ENCODE measurements at regions not wholly inside any gene's neighbourhood (a gene's known extent, or its start where the extent isn't known, plus 50 kb on each side); places are given as distances from the start of the nearest gene placed in this dataset.

GRCh38 chr13:97798836-97799235, 154.6 kb upstream of the IPO5 start:
- H3K9me2 ChIP-seq (replicated peaks; ENCODE audit: insufficient read depth): no peaks in the 10 kb centered on the region

GRCh38 chr13:97802213-97802612, 151.3 kb upstream of the IPO5 start:
- Histone ChIP-seq H3K4me1 (ENCODE audit: insufficient read depth) (no peaks in the 10 kb centered on the region), H3K9me2 (replicated peaks; ENCODE audit: insufficient read depth) (no peaks in the 10 kb centered on the region), H3K27ac (no peak overlapping the region), H3K36me3 (replicated peaks; ENCODE audit: insufficient read depth, low read depth) (no peaks in the 10 kb centered on the region), H3K9me3 (ENCODE audit: low read depth) (no peaks in the 10 kb centered on the region), H3K4me3 (no peak overlapping the region), H3K79me2 (no peaks in the 10 kb centered on the region), H2AFZ (no peak overlapping the region), H3K4me2 (no peak overlapping the region), H3K27me3 (no peaks in the 10 kb centered on the region), H4K20me1 (ENCODE audit: insufficient read depth, poor library complexity, severe bottlenecking) (no peaks in the 10 kb centered on the region)
- 81% methylated on average over 3 of the region's 3 CpGs for WGBS (ENCODE audit: low lambda C conversion rate, missing lambda C conversion rate)
- TF ChIP-seq EZH2phosphoT487 (IDR thresholded peaks at IDR 0.05; ENCODE audit: low read depth, severe bottlenecking, unreplicated experiment): no peak
- TF ChIP-seq EZH2 (IDR thresholded peaks at IDR 0.05; ENCODE audit: borderline replicate concordance): no peak
- TF ChIP-seq CTCF (IDR thresholded peaks at IDR 0.05; ENCODE audit: poor library complexity): no peak
- DNase-seq (ENCODE audit: low spot score): no peak

More at GRCh38 chr13:97798836-97799235, 154.6 kb upstream of the IPO5 start:
- Histone ChIP-seq H3K27me3 (no peaks in the 10 kb centered on the region), H3K4me1 (ENCODE audit: insufficient read depth) (no peaks in the 10 kb centered on the region), H3K27ac (no peak overlapping the region), H3K9me3 (ENCODE audit: low read depth) (peaks cover 1% of the 10 kb centered on the region), H4K20me1 (ENCODE audit: insufficient read depth, poor library complexity, severe bottlenecking) (no peaks in the 10 kb centered on the region), H2AFZ (no peak overlapping the region), H3K4me2 (no peak overlapping the region), H3K36me3 (replicated peaks; ENCODE audit: insufficient read depth, low read depth) (no peaks in the 10 kb centered on the region), H3K79me2 (no peaks in the 10 kb centered on the region), H3K4me3 (no peak overlapping the region)
- 70% methylated on average over 7 of the region's 7 CpGs for WGBS (ENCODE audit: low lambda C conversion rate, missing lambda C conversion rate)
- TF ChIP-seq CTCF (IDR thresholded peaks at IDR 0.05; ENCODE audit: poor library complexity) (no peak), EZH2phosphoT487 (IDR thresholded peaks at IDR 0.05; ENCODE audit: low read depth, severe bottlenecking, unreplicated experiment) (no peak), EZH2 (IDR thresholded peaks at IDR 0.05; ENCODE audit: borderline replicate concordance) (no peak)
- DNase-seq (ENCODE audit: low spot score): no peak

- H3K9me2 ChIP-seq (replicated peaks; ENCODE audit: insufficient read depth): no peaks in the 10 kb centered on the region
- 35% methylated on average over 2 of the region's 2 CpGs for WGBS (ENCODE audit: low lambda C conversion rate, missing lambda C conversion rate)
- H3K4me1 ChIP-seq (ENCODE audit: insufficient read depth): no peaks in the 10 kb centered on the region
- no peaks in the 10 kb centered on the region for H3K9me3 ChIP-seq (ENCODE audit: low read depth)
- no peak overlapping the region for H3K4me3 ChIP-seq
- no peaks in the 10 kb centered on the region for H3K79me2 ChIP-seq
- no peaks in the 10 kb centered on the region for H3K27me3 ChIP-seq
- H3K36me3 ChIP-seq (replicated peaks; ENCODE audit: insufficient read depth, low read depth): no peaks in the 10 kb centered on the region
- H2AFZ ChIP-seq: no peak overlapping the region
- no peak for TF ChIP-seq CTCF (IDR thresholded peaks at IDR 0.05; ENCODE audit: poor library complexity)
- H4K20me1 ChIP-seq (ENCODE audit: insufficient read depth, poor library complexity, severe bottlenecking): no peaks in the 10 kb centered on the region
- no peak overlapping the region for H3K27ac ChIP-seq
- H3K4me2 ChIP-seq: no peak overlapping the region
- no peak for DNase-seq (ENCODE audit: low spot score)
These were observed 143.9 kb upstream of the IPO5 start for GRCh38 chr13:97809576-97809975.

- H3K36me3 ChIP-seq (replicated peaks; ENCODE audit: insufficient read depth, low read depth): no peaks in the 10 kb centered on the region
- H3K27me3 ChIP-seq: no peaks in the 10 kb centered on the region
- TF ChIP-seq EZH2 (IDR thresholded peaks at IDR 0.05; ENCODE audit: borderline replicate concordance) (no peak), CTCF (IDR thresholded peaks at IDR 0.05; ENCODE audit: poor library complexity) (peak; percentile 60), EZH2phosphoT487 (IDR thresholded peaks at IDR 0.05; ENCODE audit: low read depth, severe bottlenecking, unreplicated experiment) (no peak)
- no peaks in the 10 kb centered on the region for H3K4me1 ChIP-seq (ENCODE audit: insufficient read depth)
- peak; percentile 52 for DNase-seq (ENCODE audit: low spot score)
- no peak overlapping the region for H3K27ac ChIP-seq
- H4K20me1 ChIP-seq (ENCODE audit: insufficient read depth, poor library complexity, severe bottlenecking): no peaks in the 10 kb centered on the region
- no peak overlapping the region for H3K4me2 ChIP-seq
- no peaks in the 10 kb centered on the region for H3K9me2 ChIP-seq (replicated peaks; ENCODE audit: insufficient read depth)
- no peaks in the 10 kb centered on the region for H3K9me3 ChIP-seq (ENCODE audit: low read depth)
- WGBS (ENCODE audit: low lambda C conversion rate, missing lambda C conversion rate): 26% methylated on average over 3 of the region's 3 CpGs
- no peak overlapping the region for H3K4me3 ChIP-seq
- no peak overlapping the region for H2AFZ ChIP-seq
- no peaks in the 10 kb centered on the region for H3K79me2 ChIP-seq
These were observed 143.3 kb upstream of the IPO5 start for GRCh38 chr13:97810152-97810551.

All from hepatocyte (in vitro differentiated cells).